CD4-positive, alpha-beta T cell treated with Interferon gamma for 1 hour (primary cell): ENCODE measurements at regions not wholly inside any gene's neighbourhood (a gene's known extent, or its start where the extent isn't known, plus 50 kb on each side); places are given as distances from the start of the nearest gene placed in this dataset.

Experiments
- DNase-seq: peaks from one replicate; pipeline ENCODE4 v3.0.0-alpha.2; 2020

DNA sequence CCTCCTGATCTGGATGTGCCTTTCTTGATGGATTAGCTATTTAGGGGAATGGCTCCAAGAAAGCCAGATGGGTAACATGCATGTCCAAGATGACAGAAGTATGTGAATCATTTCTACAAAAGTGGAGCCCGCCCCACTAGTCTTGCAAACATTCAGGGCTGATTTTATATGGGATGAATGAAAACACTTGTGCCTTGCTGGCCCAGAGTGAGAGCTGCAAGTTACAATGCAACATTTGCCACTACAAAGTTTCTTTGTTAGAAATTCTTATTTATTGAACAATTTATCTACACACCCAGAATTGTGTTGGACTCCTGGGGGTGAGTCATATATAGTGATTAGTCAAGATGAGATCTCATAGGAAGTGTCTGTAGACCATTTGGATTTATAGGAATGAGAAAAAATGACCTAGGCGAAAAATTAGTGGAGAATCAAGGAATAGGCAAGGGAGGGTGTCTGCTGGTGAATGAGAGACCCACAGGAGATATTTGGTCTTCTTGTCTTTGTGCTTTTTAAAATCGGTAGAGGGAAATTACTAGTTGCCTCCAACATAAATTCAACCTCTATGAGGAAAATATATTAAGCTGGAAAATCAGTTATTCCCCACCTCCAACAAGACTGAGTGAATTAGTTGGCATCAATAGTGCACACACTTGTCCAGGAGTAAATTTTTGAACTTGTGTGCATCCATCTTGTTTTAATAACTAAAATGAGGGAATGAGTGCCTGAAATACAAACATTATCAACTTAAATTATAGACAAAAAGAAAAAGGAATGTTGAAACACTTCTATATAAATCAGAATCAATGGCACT lies 53.5 kb upstream of the DCBLD2 start:
- no peak for DNase-seq

- no peak for DNase-seq
Measured at GRCh38 chr3:98954242-98954641, 52.7 kb upstream of the DCBLD2 start.

DNA sequence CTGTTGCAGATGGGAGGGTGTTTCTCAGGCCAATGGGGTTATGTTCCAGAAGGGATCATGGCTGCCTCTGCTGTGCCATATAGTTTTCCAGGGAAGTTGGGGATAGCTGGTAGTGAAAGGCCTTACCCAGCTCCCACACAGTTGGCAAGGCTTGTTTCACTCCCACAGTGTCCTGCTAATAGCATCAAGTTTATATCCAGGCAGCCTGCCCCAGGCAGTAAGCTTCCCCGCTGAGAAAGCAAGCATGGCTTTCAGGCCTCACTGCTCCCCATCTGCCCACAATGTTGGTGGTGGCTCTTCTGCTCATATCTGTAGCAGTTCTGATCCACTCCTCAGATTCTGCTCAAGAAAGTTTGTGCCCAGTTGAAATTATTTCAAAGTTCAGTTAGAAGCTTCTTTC lies 50.9 kb upstream of the DCBLD2 start:
- no peak for DNase-seq
